ENCODE measurements at regions not wholly inside any gene's neighbourhood (a gene's known extent, or its start where the extent isn't known, plus 50 kb on each side); places are given as distances from the start of the nearest gene placed in this dataset.

- TF ChIP-seq POLR2AphosphoS5 (IDR thresholded peaks at IDR 0.05; ENCODE audit: low read depth, low read length) (no peak), FOXP2 (optimal IDR thresholded peaks at IDR 0.05; ENCODE audit: borderline replicate concordance, extremely low read depth, extremely low read length, insufficient read depth) (no peak), TAF1 (IDR thresholded peaks at IDR 0.05; ENCODE audit: borderline replicate concordance, insufficient read depth, low read length) (no peak), SIN3A (IDR thresholded peaks at IDR 0.05; ENCODE audit: borderline replicate concordance, insufficient read depth, low read length) (no peak)
- TF ChIP-seq, protein P1, sequence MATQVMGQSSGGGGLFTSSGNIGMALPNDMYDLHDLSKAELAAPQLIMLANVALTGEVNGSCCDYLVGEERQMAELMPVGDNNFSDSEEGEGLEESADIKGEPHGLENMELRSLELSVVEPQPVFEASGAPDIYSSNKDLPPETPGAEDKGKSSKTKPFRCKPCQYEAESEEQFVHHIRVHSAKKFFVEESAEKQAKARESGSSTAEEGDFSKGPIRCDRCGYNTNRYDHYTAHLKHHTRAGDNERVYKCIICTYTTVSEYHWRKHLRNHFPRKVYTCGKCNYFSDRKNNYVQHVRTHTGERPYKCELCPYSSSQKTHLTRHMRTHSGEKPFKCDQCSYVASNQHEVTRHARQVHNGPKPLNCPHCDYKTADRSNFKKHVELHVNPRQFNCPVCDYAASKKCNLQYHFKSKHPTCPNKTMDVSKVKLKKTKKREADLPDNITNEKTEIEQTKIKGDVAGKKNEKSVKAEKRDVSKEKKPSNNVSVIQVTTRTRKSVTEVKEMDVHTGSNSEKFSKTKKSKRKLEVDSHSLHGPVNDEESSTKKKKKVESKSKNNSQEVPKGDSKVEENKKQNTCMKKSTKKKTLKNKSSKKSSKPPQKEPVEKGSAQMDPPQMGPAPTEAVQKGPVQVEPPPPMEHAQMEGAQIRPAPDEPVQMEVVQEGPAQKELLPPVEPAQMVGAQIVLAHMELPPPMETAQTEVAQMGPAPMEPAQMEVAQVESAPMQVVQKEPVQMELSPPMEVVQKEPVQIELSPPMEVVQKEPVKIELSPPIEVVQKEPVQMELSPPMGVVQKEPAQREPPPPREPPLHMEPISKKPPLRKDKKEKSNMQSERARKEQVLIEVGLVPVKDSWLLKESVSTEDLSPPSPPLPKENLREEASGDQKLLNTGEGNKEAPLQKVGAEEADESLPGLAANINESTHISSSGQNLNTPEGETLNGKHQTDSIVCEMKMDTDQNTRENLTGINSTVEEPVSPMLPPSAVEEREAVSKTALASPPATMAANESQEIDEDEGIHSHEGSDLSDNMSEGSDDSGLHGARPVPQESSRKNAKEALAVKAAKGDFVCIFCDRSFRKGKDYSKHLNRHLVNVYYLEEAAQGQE (IDR thresholded peaks at IDR 0.05; ENCODE audit: insufficient read depth in 1 of 2, low read depth in 2 of 2, low read length in 2 of 2) = no peak
These were observed 788.4 kb downstream of the TSN start for GRCh38 chr2:122543815-122544214.

DNA sequence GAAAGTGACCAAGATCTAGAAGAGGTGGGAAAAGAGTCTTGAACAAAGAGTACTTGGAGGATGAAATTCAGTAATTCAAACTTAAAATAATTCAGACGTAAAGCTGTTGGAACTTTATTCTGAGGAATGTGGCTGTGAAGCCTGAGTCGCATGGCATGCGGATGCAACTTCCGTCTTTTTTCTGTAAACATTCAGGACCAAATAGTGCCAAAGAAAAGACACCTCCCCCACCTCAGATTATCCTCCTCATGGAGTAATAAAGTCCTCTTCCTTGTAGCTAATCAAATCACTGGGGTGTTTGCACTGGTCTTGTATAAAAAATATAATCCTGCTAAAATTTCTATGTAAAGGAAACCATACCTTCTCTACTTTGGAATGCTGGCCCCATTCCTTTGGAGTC is 790.4 kb downstream of the TSN start:
- TF ChIP-seq FOXP2 (optimal IDR thresholded peaks at IDR 0.05; ENCODE audit: borderline replicate concordance, extremely low read depth, extremely low read length, insufficient read depth) (no peak), POLR2AphosphoS5 (IDR thresholded peaks at IDR 0.05; ENCODE audit: low read depth, low read length) (no peak), SIN3A (IDR thresholded peaks at IDR 0.05; ENCODE audit: borderline replicate concordance, insufficient read depth, low read length) (no peak), TAF1 (IDR thresholded peaks at IDR 0.05; ENCODE audit: borderline replicate concordance, insufficient read depth, low read length) (no peak)
- TF ChIP-seq, protein P1 (IDR thresholded peaks at IDR 0.05; ENCODE audit: insufficient read depth in 1 of 2, low read depth in 2 of 2, low read length in 2 of 2) = no peak

GRCh38 chr2:122562775-122563174 is 807.3 kb downstream of the TSN start:
- no peak for TF ChIP-seq SIN3A (IDR thresholded peaks at IDR 0.05; ENCODE audit: borderline replicate concordance, insufficient read depth, low read length)
- no peak for TF ChIP-seq POLR2AphosphoS5 (IDR thresholded peaks at IDR 0.05; ENCODE audit: low read depth, low read length)
- TF ChIP-seq FOXP2 (optimal IDR thresholded peaks at IDR 0.05; ENCODE audit: borderline replicate concordance, extremely low read depth, extremely low read length, insufficient read depth) = no peak
- no peak for TF ChIP-seq TAF1 (IDR thresholded peaks at IDR 0.05; ENCODE audit: borderline replicate concordance, insufficient read depth, low read length)
- TF ChIP-seq, protein P1 (IDR thresholded peaks at IDR 0.05; ENCODE audit: insufficient read depth in 1 of 2, low read depth in 2 of 2, low read length in 2 of 2) = no peak

DNA sequence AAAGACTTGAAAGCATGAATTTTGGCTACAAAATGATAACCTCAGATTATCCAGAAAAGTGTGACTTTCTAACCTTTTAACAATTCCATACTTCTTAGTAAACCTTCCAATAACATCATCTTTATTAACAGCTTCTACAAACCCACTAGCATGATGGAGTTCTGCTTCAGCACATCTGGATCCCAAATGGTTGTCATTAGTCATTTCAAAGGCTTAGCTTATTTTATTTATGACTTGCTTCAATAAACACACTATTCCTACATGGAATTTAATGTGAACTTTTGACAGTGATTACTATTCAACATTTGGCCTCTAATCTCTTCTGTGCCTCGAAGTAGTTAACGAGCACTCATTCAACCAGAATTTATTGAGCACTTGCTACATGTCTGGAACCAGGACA is 808.3 kb downstream of the TSN start:
- TF ChIP-seq, protein P1 (IDR thresholded peaks at IDR 0.05; ENCODE audit: insufficient read depth in 1 of 2, low read depth in 2 of 2, low read length in 2 of 2) = no peak
- no peak for TF ChIP-seq SIN3A (IDR thresholded peaks at IDR 0.05; ENCODE audit: borderline replicate concordance, insufficient read depth, low read length)
- no peak for TF ChIP-seq POLR2AphosphoS5 (IDR thresholded peaks at IDR 0.05; ENCODE audit: low read depth, low read length)
- TF ChIP-seq FOXP2 (optimal IDR thresholded peaks at IDR 0.05; ENCODE audit: borderline replicate concordance, extremely low read depth, extremely low read length, insufficient read depth) = no peak
- TF ChIP-seq TAF1 (IDR thresholded peaks at IDR 0.05; ENCODE audit: borderline replicate concordance, insufficient read depth, low read length) = no peak

DNA sequence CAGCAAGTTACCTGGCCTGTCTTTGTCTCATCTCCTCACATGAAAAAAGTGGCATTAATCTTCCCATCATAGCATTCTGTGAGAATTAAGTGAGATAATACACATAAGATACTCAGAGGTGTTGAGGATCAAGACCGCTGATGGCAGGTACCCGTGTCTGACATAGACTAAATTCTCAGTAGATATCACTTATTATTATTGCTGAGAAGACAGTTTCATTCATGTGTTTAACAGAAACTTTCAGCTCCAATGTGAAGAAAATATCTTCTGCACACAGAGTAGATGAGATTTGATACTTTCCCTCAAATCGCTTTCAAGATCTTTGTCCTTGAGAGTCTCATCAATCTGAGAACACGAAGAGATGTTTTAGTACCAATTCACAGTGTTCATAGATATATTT is 809.4 kb downstream of the TSN start:
- TF ChIP-seq SIN3A (IDR thresholded peaks at IDR 0.05; ENCODE audit: borderline replicate concordance, insufficient read depth, low read length) (no peak), POLR2AphosphoS5 (IDR thresholded peaks at IDR 0.05; ENCODE audit: low read depth, low read length) (no peak), FOXP2 (optimal IDR thresholded peaks at IDR 0.05; ENCODE audit: borderline replicate concordance, extremely low read depth, extremely low read length, insufficient read depth) (no peak), TAF1 (IDR thresholded peaks at IDR 0.05; ENCODE audit: borderline replicate concordance, insufficient read depth, low read length) (no peak)
- TF ChIP-seq, protein P1 (IDR thresholded peaks at IDR 0.05; ENCODE audit: insufficient read depth in 1 of 2, low read depth in 2 of 2, low read length in 2 of 2) = no peak

Data from PFSK-1 (cell line).